ENCODE measurements at regions not wholly inside any gene's neighbourhood (a gene's known extent, or its start where the extent isn't known, plus 50 kb on each side); places are given as distances from the start of the nearest gene placed in this dataset.

- TF ChIP-seq, protein P1, sequence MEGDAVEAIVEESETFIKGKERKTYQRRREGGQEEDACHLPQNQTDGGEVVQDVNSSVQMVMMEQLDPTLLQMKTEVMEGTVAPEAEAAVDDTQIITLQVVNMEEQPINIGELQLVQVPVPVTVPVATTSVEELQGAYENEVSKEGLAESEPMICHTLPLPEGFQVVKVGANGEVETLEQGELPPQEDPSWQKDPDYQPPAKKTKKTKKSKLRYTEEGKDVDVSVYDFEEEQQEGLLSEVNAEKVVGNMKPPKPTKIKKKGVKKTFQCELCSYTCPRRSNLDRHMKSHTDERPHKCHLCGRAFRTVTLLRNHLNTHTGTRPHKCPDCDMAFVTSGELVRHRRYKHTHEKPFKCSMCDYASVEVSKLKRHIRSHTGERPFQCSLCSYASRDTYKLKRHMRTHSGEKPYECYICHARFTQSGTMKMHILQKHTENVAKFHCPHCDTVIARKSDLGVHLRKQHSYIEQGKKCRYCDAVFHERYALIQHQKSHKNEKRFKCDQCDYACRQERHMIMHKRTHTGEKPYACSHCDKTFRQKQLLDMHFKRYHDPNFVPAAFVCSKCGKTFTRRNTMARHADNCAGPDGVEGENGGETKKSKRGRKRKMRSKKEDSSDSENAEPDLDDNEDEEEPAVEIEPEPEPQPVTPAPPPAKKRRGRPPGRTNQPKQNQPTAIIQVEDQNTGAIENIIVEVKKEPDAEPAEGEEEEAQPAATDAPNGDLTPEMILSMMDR (IDR thresholded peaks at IDR 0.05), result no peak
- no peak for TF ChIP-seq POLR2AphosphoS5 (IDR thresholded peaks at IDR 0.05)
Measured at GRCh38 chr2:104660991-104661390, 192.9 kb upstream of the POU3F3 start.
